SKM-1 (cell line): ENCODE measurements at regions not wholly inside any gene's neighbourhood (a gene's known extent, or its start where the extent isn't known, plus 50 kb on each side); places are given as distances from the start of the nearest gene placed in this dataset.
"Not testable (repeated sequence)": the region's sequence is repeated elsewhere in the genome, so short reads cannot be mapped to it uniquely, and the experiment has no call there.

Source experiments
- DNase-seq: peaks from one replicate; lab custom pipeline; 2025; ENCODE audit not compliant: unreplicated experiment; lab: John Stamatoyannopoulos, UW

- no peak for DNase-seq
These were observed 1073.9 kb downstream of the GRM8 start for GRCh38 chr7:126178865-126179264.

GRCh38 chr7:126177782-126178181, 1075.0 kb downstream of the GRM8 start:
- DNase-seq, result no peak

GRCh38 chr7:126166645-126167044, 1086.1 kb downstream of the GRM8 start:
- DNase-seq, result no peak

- no peak for DNase-seq
These were observed 1089.1 kb downstream of the GRM8 start for GRCh38 chr7:126163647-126164046.

GRCh38 chr7:126157391-126157790, 1095.3 kb downstream of the GRM8 start:
- DNase-seq, result no peak

- DNase-seq, result no peak
These were observed 1102.3 kb downstream of the GRM8 start for GRCh38 chr7:126150278-126150958.

- DNase-seq, result no peak
These were observed 1111.8 kb downstream of the GRM8 start for GRCh38 chr7:126140858-126141466.

- no peak for DNase-seq
These were observed 1132.8 kb downstream of the GRM8 start for GRCh38 chr7:126119981-126120380.

GRCh38 chr7:126103582-126103981, 1149.2 kb downstream of the GRM8 start:
- DNase-seq, result no peak

GRCh38 chr7:126083014-126083413, 1153.4 kb upstream of the POT1 start:
- no peak for DNase-seq

- DNase-seq, result no peak
These were observed 1150.0 kb upstream of the POT1 start for GRCh38 chr7:126079581-126079980.

- DNase-seq, result no peak
These were observed 1149.5 kb upstream of the POT1 start for GRCh38 chr7:126079151-126079550.

- DNase-seq, result no peak
These were observed 1136.1 kb upstream of the POT1 start for GRCh38 chr7:126065766-126066165.

GRCh38 chr7:126057979-126058378, 1128.4 kb upstream of the POT1 start:
- no peak for DNase-seq

- DNase-seq, result not testable (repeated sequence)
These were observed 1127.0 kb upstream of the POT1 start for GRCh38 chr7:126056613-126057012.

GRCh38 chr7:126052229-126052628, 1122.6 kb upstream of the POT1 start:
- DNase-seq, result no peak

GRCh38 chr7:126044662-126045061, 1115.0 kb upstream of the POT1 start:
- no peak for DNase-seq

GRCh38 chr7:126041472-126041871, 1111.8 kb upstream of the POT1 start:
- no peak for DNase-seq

- DNase-seq, result no peak
These were observed 1110.8 kb upstream of the POT1 start for GRCh38 chr7:126040114-126041045.

- DNase-seq, result no peak
These were observed 1096.9 kb upstream of the POT1 start for GRCh38 chr7:126026421-126027088.

GRCh38 chr7:126022452-126022851, 1092.8 kb upstream of the POT1 start:
- no peak for DNase-seq
